K562 (cell line): ENCODE measurements at regions not wholly inside any gene's neighbourhood (a gene's known extent, or its start where the extent isn't known, plus 50 kb on each side); places are given as distances from the start of the nearest gene placed in this dataset.

Experiments used
- ARNT ChIP-seq, 2 experiments: fragments of 450-650 bp; IDR thresholded peaks; 2 replicates each; pipeline ENCODE4 v1.6.1; 2016; ENCODE audit warnings: mild to moderate bottlenecking in 1 of 2
- CTCF ChIP-seq, 3 experiments: IDR thresholded peaks in 2 of 3; conservative IDR thresholded peaks in 1 of 3; 2 replicates each; pipeline ENCODE4 v1.5.1; 2011 to 2012; ENCODE audit warnings: low read length in 3 of 3, mild to moderate bottlenecking in 3 of 3, control low read depth in 2 of 3, improper control_type of control experiment in 1 of 3, inconsistent platforms in 1 of 3, low read depth in 1 of 3, mixed read lengths in 1 of 3, moderate library complexity in 1 of 3; ENCODE audit not compliant: insufficient read depth in 2 of 3
- FOXK1 ChIP-seq: sonication (generic); formaldehyde crosslinking; IDR thresholded peaks from 2 replicates; pipeline ENCODE4 v1.8.0; 2022; ENCODE audit warnings: missing genetic modification reagents, mild to moderate bottlenecking, borderline replicate concordance
- KLF13 ChIP-seq: fragments of 450-650 bp; IDR thresholded peaks from 2 replicates; pipeline ENCODE4 v1.6.1; 2016; ENCODE audit warnings: missing genetic modification characterization, low read depth, mild to moderate bottlenecking, missing compliant biosample characterization, moderate library complexity, borderline replicate concordance
- POLR2AphosphoS5 ChIP-seq: IDR thresholded peaks from 2 replicates; pipeline ENCODE4 v1.6.1; 2011; ENCODE audit warnings: mild to moderate bottlenecking, low read depth, low read length, moderate library complexity; ENCODE audit not compliant: control insufficient read depth, insufficient read depth
- SREBF2 ChIP-seq: sonication (generic); formaldehyde crosslinking; IDR thresholded peaks from 2 replicates; pipeline ENCODE4 v1.4.0; 2020; ENCODE audit warnings: mild to moderate bottlenecking, missing genetic modification reagents
- THRAP3 ChIP-seq: fragments of 450-650 bp; IDR thresholded peaks from 2 replicates; pipeline ENCODE4 v1.6.1; 2016; ENCODE audit warnings: mild to moderate bottlenecking, inconsistent platforms, borderline replicate concordance
- TF ChIP-seq, protein P1 (sequence below): fragments of 450-650 bp; formaldehyde crosslinking; IDR thresholded peaks from 2 replicates; pipeline ENCODE4 v1.4.0; 2022; ENCODE audit warnings: missing genetic modification characterization

DNA sequence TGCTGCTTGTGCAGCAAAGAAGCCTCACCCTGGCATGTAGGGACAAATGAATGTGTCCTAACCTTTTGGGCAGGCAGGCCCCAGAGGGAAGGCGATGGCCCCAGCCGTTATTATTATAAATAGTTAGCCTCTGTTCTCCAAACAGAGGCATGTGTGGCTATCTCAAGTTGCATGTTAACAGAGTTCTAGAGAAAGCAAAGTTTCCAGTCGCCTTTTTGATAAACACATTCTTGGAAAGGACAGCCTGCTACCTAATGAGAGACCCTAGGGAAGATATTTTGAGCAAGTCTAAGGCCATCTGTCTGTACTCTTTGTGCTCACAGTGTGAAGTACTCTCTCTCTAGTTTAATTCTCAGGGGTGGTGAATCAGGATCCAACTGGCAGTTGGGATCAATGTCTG is 97.4 kb upstream of the FHL2 start:
- TF ChIP-seq FOXK1 (CRISPR knock-in tag) (no peak), ARNT (IDR thresholded peaks at IDR 0.05) (no peak), POLR2AphosphoS5 (no peak), KLF13 (tag) (no peak), SREBF2 (CRISPR knock-in tag) (no peak), CTCF (IDR thresholded peaks at IDR 0.05 in 2 of 3, conservative IDR thresholded peaks at IDR 0.05 in 1 of 3; ENCODE audit: insufficient read depth in 2 of 3, low read depth in 1 of 3, low read length in 3 of 3) (no peak), THRAP3 (no peak)
- TF ChIP-seq, protein P1, sequence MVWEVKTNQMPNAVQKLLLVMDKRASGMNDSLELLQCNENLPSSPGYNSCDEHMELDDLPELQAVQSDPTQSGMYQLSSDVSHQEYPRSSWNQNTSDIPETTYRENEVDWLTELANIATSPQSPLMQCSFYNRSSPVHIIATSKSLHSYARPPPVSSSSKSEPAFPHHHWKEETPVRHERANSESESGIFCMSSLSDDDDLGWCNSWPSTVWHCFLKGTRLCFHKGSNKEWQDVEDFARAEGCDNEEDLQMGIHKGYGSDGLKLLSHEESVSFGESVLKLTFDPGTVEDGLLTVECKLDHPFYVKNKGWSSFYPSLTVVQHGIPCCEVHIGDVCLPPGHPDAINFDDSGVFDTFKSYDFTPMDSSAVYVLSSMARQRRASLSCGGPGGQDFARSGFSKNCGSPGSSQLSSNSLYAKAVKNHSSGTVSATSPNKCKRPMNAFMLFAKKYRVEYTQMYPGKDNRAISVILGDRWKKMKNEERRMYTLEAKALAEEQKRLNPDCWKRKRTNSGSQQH = no peak
